ENCODE measurements at regions not wholly inside any gene's neighbourhood (a gene's known extent, or its start where the extent isn't known, plus 50 kb on each side); places are given as distances from the start of the nearest gene placed in this dataset.

- BruUV-seq (replicated peaks) = no TSS peak
- peaks cover 23% of the 10 kb centered on the region for H3K4me1 Mint-ChIP-seq (ENCODE audit: low read depth, unreplicated experiment)
- no peak overlapping the region for H3K27ac Mint-ChIP-seq (ENCODE audit: unreplicated experiment)
- H3K9me3 Mint-ChIP-seq (ENCODE audit: low read depth, unreplicated experiment) = peaks cover 3% of the 10 kb centered on the region
- TF ChIP-seq CTCF (IDR thresholded peaks at IDR 0.05; ENCODE audit: unreplicated experiment) = peak; percentile 92
- intact Hi-C loops (cut with micrococcal nuclease; ENCODE audit: unreplicated experiment) = loop anchor here (2.0 kb wide), 1 partner anchor 235 kb away; no protein-coding TSS in a partner anchor
- peaks cover 6% of the 10 kb centered on the region for H3K36me3 Mint-ChIP-seq (ENCODE audit: insufficient read depth, unreplicated experiment)
- DNase-seq = peak; percentile 62
- no peaks in the 10 kb centered on the region for H3K27me3 Mint-ChIP-seq (ENCODE audit: unreplicated experiment)
- no peak overlapping the region for H3K4me3 Mint-ChIP-seq (ENCODE audit: low read depth, unreplicated experiment)
- CTCF ChIA-PET = no interaction called here
Observed at GRCh38 chr5:72018143-72018803, 89.0 kb upstream of the MAP1B start.

GRCh38 chr5:72020161-72020983 lies 86.9 kb upstream of the MAP1B start:
- Mint-ChIP-seq H3K9me3 (ENCODE audit: low read depth, unreplicated experiment) (peaks cover 3% of the 10 kb centered on the region), H3K36me3 (ENCODE audit: insufficient read depth, unreplicated experiment) (no peaks in the 10 kb centered on the region), H3K4me3 (ENCODE audit: low read depth, unreplicated experiment) (no peak overlapping the region), H3K27me3 (ENCODE audit: unreplicated experiment) (no peaks in the 10 kb centered on the region), H3K4me1 (ENCODE audit: low read depth, unreplicated experiment) (peaks cover 14% of the 10 kb centered on the region), H3K27ac (ENCODE audit: unreplicated experiment) (no peak overlapping the region)
- no peak for TF ChIP-seq CTCF (IDR thresholded peaks at IDR 0.05; ENCODE audit: unreplicated experiment)
- BruUV-seq (replicated peaks) = no TSS peak
- DNase-seq = no peak
- CTCF ChIA-PET = no interaction called here
- intact Hi-C loops (cut with micrococcal nuclease; ENCODE audit: unreplicated experiment) = no loop called here

GRCh38 chr5:72021651-72022357 lies 85.5 kb upstream of the MAP1B start:
- Mint-ChIP-seq H3K27me3 (ENCODE audit: unreplicated experiment) (no peaks in the 10 kb centered on the region), H3K36me3 (ENCODE audit: insufficient read depth, unreplicated experiment) (no peaks in the 10 kb centered on the region), H3K4me3 (ENCODE audit: low read depth, unreplicated experiment) (no peak overlapping the region), H3K27ac (ENCODE audit: unreplicated experiment) (no peak overlapping the region), H3K9me3 (ENCODE audit: low read depth, unreplicated experiment) (peaks cover 4% of the 10 kb centered on the region), H3K4me1 (ENCODE audit: low read depth, unreplicated experiment) (peaks cover 11% of the 10 kb centered on the region)
- no peak for DNase-seq
- no TSS peak for BruUV-seq (replicated peaks)
- TF ChIP-seq CTCF (IDR thresholded peaks at IDR 0.05; ENCODE audit: unreplicated experiment) = no peak
- CTCF ChIA-PET = no interaction called here
- intact Hi-C loops (cut with micrococcal nuclease; ENCODE audit: unreplicated experiment) = no loop called here

- CTCF ChIA-PET = no interaction called here
- Mint-ChIP-seq H3K9me3 (ENCODE audit: low read depth, unreplicated experiment) (peaks cover 3% of the 10 kb centered on the region), H3K36me3 (ENCODE audit: insufficient read depth, unreplicated experiment) (no peaks in the 10 kb centered on the region), H3K4me3 (ENCODE audit: low read depth, unreplicated experiment) (no peak overlapping the region), H3K4me1 (ENCODE audit: low read depth, unreplicated experiment) (no peaks in the 10 kb centered on the region), H3K27ac (ENCODE audit: unreplicated experiment) (no peak overlapping the region), H3K27me3 (ENCODE audit: unreplicated experiment) (no peaks in the 10 kb centered on the region)
- no peak for DNase-seq
- no peak for TF ChIP-seq CTCF (IDR thresholded peaks at IDR 0.05; ENCODE audit: unreplicated experiment)
- intact Hi-C loops (cut with micrococcal nuclease; ENCODE audit: unreplicated experiment) = loop anchor here (5.0 kb wide), 1 partner anchor 39 kb away; no protein-coding TSS in a partner anchor
- no TSS peak for BruUV-seq (replicated peaks)
Observed at GRCh38 chr5:72028382-72028781, 78.9 kb upstream of the MAP1B start.
